HL-60 (cell line): ENCODE measurements at regions not wholly inside any gene's neighbourhood (a gene's known extent, or its start where the extent isn't known, plus 50 kb on each side); places are given as distances from the start of the nearest gene placed in this dataset.

Experiments used
- DNase-seq, 2 experiments: peaks; one replicate each; pipeline ENCODE4 v3.0.0-alpha.2; 2010 to 2020; ENCODE audit warnings: low read depth in 1 of 2, low spot score in 1 of 2
- H3K27ac ChIP-seq: fragments of 250-450 bp; sonication (Bioruptor Pico); replicated peaks from 2 replicates; pipeline ENCODE4 v1.5.1; 2020; ENCODE audit warnings: mild to moderate bottlenecking, moderate library complexity
- H3K27me3 ChIP-seq: fragments of 250-450 bp; sonication (Bioruptor Pico); 2 replicates; pipeline ENCODE4 v1.5.1; 2021; ENCODE audit warnings: mild to moderate bottlenecking, moderate library complexity; ENCODE audit not compliant: insufficient read depth, poor library complexity, severe bottlenecking
- H3K4me3 ChIP-seq: replicated peaks from 2 replicates; pipeline ENCODE4 v1.5.1; 2011; ENCODE audit warnings: mild to moderate bottlenecking, control low read depth, low read length; ENCODE audit not compliant: insufficient read depth
- CTCF ChIP-seq: IDR thresholded peaks from one replicate; pipeline ENCODE4 v1.5.1; 2011; ENCODE audit warnings: low read length, control low read depth, inconsistent platforms; ENCODE audit not compliant: insufficient read depth
- GABPA ChIP-seq: IDR thresholded peaks from 2 replicates; pipeline ENCODE4 v1.6.1; 2012; ENCODE audit warnings: low read depth
- POLR2AphosphoS5 ChIP-seq: IDR thresholded peaks from 2 replicates; pipeline ENCODE4 v1.6.1; 2012; ENCODE audit warnings: low read depth
- REST ChIP-seq: IDR thresholded peaks from 2 replicates; pipeline ENCODE4 v1.6.1; 2012; ENCODE audit warnings: low read depth; ENCODE audit not compliant: insufficient replicate concordance
- SPI1 ChIP-seq: IDR thresholded peaks from 2 replicates; pipeline ENCODE4 v1.6.1; 2012; ENCODE audit warnings: low read depth, mild to moderate bottlenecking, borderline replicate concordance

- DNase-seq = no peak
- Histone ChIP-seq H3K27ac (no peak overlapping the region), H3K4me3 (no peak overlapping the region)
Measured at GRCh38 chr10:117609095-117609795, 66.7 kb downstream of the EMX2 start.

GRCh38 chr10:117609796-117610170 lies 67.2 kb downstream of the EMX2 start:
- TF ChIP-seq SPI1 (no peak), REST (no peak), POLR2AphosphoS5 (no peak), GABPA (no peak), CTCF (no peak)

More at GRCh38 chr10:117609095-117609795, 66.7 kb downstream of the EMX2 start:
- H3K27me3 ChIP-seq = no peaks in the 10 kb centered on the region
- TF ChIP-seq SPI1 (no peak), CTCF (no peak), REST (no peak), GABPA (no peak), POLR2AphosphoS5 (no peak)

GRCh38 chr10:117610321-117610720 lies 67.8 kb downstream of the EMX2 start:
- H3K27ac ChIP-seq = no peak overlapping the region
- TF ChIP-seq SPI1 = no peak
- TF ChIP-seq REST = no peak
- no peak for TF ChIP-seq CTCF
- no peak for TF ChIP-seq GABPA
- no peak for TF ChIP-seq POLR2AphosphoS5
- no peak overlapping the region for H3K4me3 ChIP-seq
- no peaks in the 10 kb centered on the region for H3K27me3 ChIP-seq
- DNase-seq = no peak

More at GRCh38 chr10:117609796-117610170, 67.2 kb downstream of the EMX2 start:
- Histone ChIP-seq H3K27ac (no peak overlapping the region), H3K4me3 (no peak overlapping the region), H3K27me3 (no peaks in the 10 kb centered on the region)
- no peak for DNase-seq
